Body of pancreas (tissue), 4 donors: ENCODE measurements at regions not wholly inside any gene's neighbourhood (a gene's known extent, or its start where the extent isn't known, plus 50 kb on each side); places are given as distances from the start of the nearest gene placed in this dataset.
"Not testable (repeated sequence)": the region's sequence is repeated elsewhere in the genome, so short reads cannot be mapped to it uniquely, and the experiment has no call there.

Source experiments
- ATAC-seq: fragments of 150-250 bp; one replicate; pipeline ENCODE4 v1.9.1; 2016
- DNase-seq, 4 donors: peaks; one replicate each; pipeline ENCODE4 v3.0.0-alpha.2; 2019
- H3K27ac ChIP-seq, 4 donors: fragments of 200-600 bp; sonication (generic); 1 replicate in 3 of 4; 2 replicates in 1 of 4; pipeline versions ENCODE4 v1.5.1 to v1.6.1; 2016 to 2019; ENCODE audit warnings: mild to moderate bottlenecking in 1 of 4, mixed read lengths in 1 of 4, moderate library complexity in 1 of 4
- H3K27me3 ChIP-seq, 2 donors: fragments of 200-600 bp; sonication (generic); one replicate each; pipeline ENCODE4 v1.6.0; 2016; ENCODE audit warnings: mild to moderate bottlenecking in 1 of 2
- H3K36me3 ChIP-seq, 2 donors: fragments of 200-600 bp; sonication (generic); replicated peaks in 1 of 2; 2 replicates each; pipeline ENCODE4 v1.5.1; 2016; ENCODE audit warnings: low read depth in 2 of 2; ENCODE audit not compliant: insufficient read depth in 1 of 2
- H3K4me1 ChIP-seq: fragments of 200-600 bp; sonication (generic); one replicate; pipeline ENCODE4 v1.6.0; 2016
- H3K4me3 ChIP-seq, 2 donors: fragments of 200-600 bp; sonication (generic); 1 replicate in 1 of 2; 2 replicates in 1 of 2; pipeline ENCODE4 v1.5.1; 2016 to 2019
- H3K9me3 ChIP-seq, 3 donors: fragments of 200-600 bp; sonication (generic); 1 replicate in 2 of 3; 2 replicates in 1 of 3; pipeline ENCODE4 v1.5.1; 2016
- CTCF ChIP-seq, 7 experiments: fragments of 450-650 bp in 4 of 7; fragments of 200-600 bp in 3 of 7; sonication (generic) in 3 of 7; IDR thresholded peaks; one replicate each; pipeline ENCODE4 v1.5.1; 2016 to 2019; ENCODE audit warnings: antibody characterized with exemption in 7 of 7
- POLR2A ChIP-seq, 3 donors: fragments of 450-650 bp; IDR thresholded peaks; one replicate each; pipeline ENCODE4 v1.6.1; 2016; ENCODE audit warnings: antibody characterized with exemption in 3 of 3, mild to moderate bottlenecking in 2 of 3
- WGBS, 2 donors: methylation state at CpG; one replicate each; pipeline ENCODE4 v1.1.5; 2017; 5-methylcytosine and 5-hydroxymethylcytosine counted together
- intact Hi-C: fragments of 100-400 bp; cut with DNase I; formaldehyde crosslinking; loops from one replicate; pipeline ENCODE4 v1.15.1; 2023

DNA sequence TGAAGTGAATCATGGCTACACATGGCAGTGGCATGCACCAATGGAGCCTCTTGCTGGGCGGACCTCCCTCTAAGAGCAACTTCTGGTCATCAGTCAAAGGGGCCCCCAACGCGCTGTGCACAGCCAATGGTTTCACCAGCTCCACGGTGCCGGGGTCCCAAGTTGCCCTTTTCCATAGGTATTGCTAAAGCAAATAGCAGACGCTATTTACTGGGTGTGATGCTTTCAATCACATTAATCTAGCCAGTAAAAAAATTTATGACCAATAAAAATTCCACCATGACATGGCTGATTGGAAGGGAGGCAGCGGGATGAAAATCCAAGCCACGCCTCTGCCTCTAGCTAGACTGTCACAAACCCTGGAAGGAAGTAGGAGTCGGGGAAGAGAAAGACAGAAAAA, 680.3 kb upstream of the SOX9 start:
- Histone ChIP-seq H3K4me3 (no peak overlapping the region), H3K27me3 (no peaks in the 10 kb centered on the region), H3K9me3 (no peaks in the 10 kb centered on the region), H3K4me1 (peaks cover 1% of the 10 kb centered on the region), H3K27ac (no peak overlapping the region), H3K36me3 (no peaks in the 10 kb centered on the region)
- intact Hi-C loops = no loop called here
- no peak for ATAC-seq
- TF ChIP-seq CTCF (IDR thresholded peaks at IDR 0.05) (no peak), POLR2A (IDR thresholded peaks at IDR 0.05) (no peak)
- no peak for DNase-seq
- WGBS, 2 donors = 91 to 95% methylated on average over 9 of the region's 9 CpGs

GRCh38 chr17:71441098-71441497, 679.7 kb upstream of the SOX9 start:
- DNase-seq (no peak), ATAC-seq (no peak)
- intact Hi-C loops = no loop called here
- TF ChIP-seq POLR2A (IDR thresholded peaks at IDR 0.05) (no peak), CTCF (IDR thresholded peaks at IDR 0.05) (no peak)
- 86 to 87% methylated on average over 6 of the region's 6 CpGs for WGBS, 2 donors
- Histone ChIP-seq H3K27me3 (no peaks in the 10 kb centered on the region), H3K4me1 (no peaks in the 10 kb centered on the region), H3K36me3 (no peaks in the 10 kb centered on the region), H3K27ac (no peak overlapping the region), H3K9me3 (no peaks in the 10 kb centered on the region), H3K4me3 (no peak overlapping the region)

GRCh38 chr17:71444078-71444477, 676.7 kb upstream of the SOX9 start:
- no peak for ATAC-seq
- no peak for DNase-seq
- WGBS, 2 donors = 86 to 87% methylated on average over 4 of the region's 4 CpGs
- Histone ChIP-seq H3K36me3 (no peaks in the 10 kb centered on the region), H3K9me3 (no peaks in the 10 kb centered on the region), H3K4me3 (no peak overlapping the region), H3K4me1 (no peaks in the 10 kb centered on the region), H3K27me3 (no peaks in the 10 kb centered on the region), H3K27ac (no peak overlapping the region)
- TF ChIP-seq CTCF (IDR thresholded peaks at IDR 0.05) = no peak
- no peak for TF ChIP-seq POLR2A (IDR thresholded peaks at IDR 0.05)
- intact Hi-C loops = no loop called here

GRCh38 chr17:71446645-71447437, 674.0 kb upstream of the SOX9 start:
- H3K4me3 ChIP-seq = no peak overlapping the region
- TF ChIP-seq POLR2A (IDR thresholded peaks at IDR 0.05) = no peak
- no peak for TF ChIP-seq CTCF (IDR thresholded peaks at IDR 0.05)
- no peak for DNase-seq
- H3K27me3 ChIP-seq = no peaks in the 10 kb centered on the region
- no peaks in the 10 kb centered on the region for H3K9me3 ChIP-seq
- no peaks in the 10 kb centered on the region for H3K4me1 ChIP-seq
- H3K27ac ChIP-seq = no peak overlapping the region
- intact Hi-C loops = no loop called here
- H3K36me3 ChIP-seq = no peaks in the 10 kb centered on the region
- ATAC-seq = no peak
- 71 to 88% methylated on average over 2 of the region's 2 CpGs for WGBS, 2 donors

- Histone ChIP-seq H3K4me3 (no peak overlapping the region), H3K4me1 (no peaks in the 10 kb centered on the region), H3K9me3 (no peaks in the 10 kb centered on the region), H3K27ac (no peak overlapping the region), H3K27me3 (no peaks in the 10 kb centered on the region), H3K36me3 (no peaks in the 10 kb centered on the region)
- TF ChIP-seq POLR2A (IDR thresholded peaks at IDR 0.05) (no peak), CTCF (IDR thresholded peaks at IDR 0.05) (no peak)
- ATAC-seq (no peak), DNase-seq (no peak)
- 81 to 89% methylated on average over 3 of the region's 3 CpGs for WGBS, 2 donors
- intact Hi-C loops = no loop called here
Observed at GRCh38 chr17:71447644-71448043, 673.2 kb upstream of the SOX9 start.

DNA sequence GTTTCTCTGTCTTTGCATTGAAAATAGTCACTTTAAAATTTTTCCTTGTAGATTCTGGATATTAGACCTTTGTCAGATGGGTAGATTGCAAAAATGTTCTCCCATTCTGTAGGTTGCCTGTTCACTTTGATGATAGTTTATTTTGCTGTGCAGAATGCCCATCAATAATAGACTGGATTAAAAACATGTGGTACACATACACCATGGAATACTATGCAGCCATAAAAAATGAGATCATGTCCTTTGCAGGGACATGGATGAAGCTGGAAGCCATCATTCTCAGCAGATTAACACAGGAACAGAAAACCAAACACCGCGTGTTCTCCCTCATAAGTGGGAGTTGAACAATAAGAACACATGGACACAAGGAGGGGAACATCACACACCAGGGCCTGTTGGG, 670.2 kb upstream of the SOX9 start:
- H3K27ac ChIP-seq, H3K27me3 ChIP-seq, H3K9me3 ChIP-seq, intact Hi-C loops, H3K36me3 ChIP-seq, H3K4me3 ChIP-seq, H3K4me1 ChIP-seq, ATAC-seq, DNase-seq: not testable (repeated sequence)
- 45 to 54% methylated on average over 2 of the region's 2 CpGs for WGBS, 2 donors
